Heart right ventricle (tissue), 16 donors: ENCODE measurements at regions not wholly inside any gene's neighbourhood (a gene's known extent, or its start where the extent isn't known, plus 50 kb on each side); places are given as distances from the start of the nearest gene placed in this dataset.

Experiments used
- ATAC-seq, 8 donors: fragments of 200-7000 bp; cut with Tn5 transposase; one replicate each; pipeline ENCODE4 v1.9.1; 2020; ENCODE audit warnings: mild to moderate bottlenecking in 8 of 8, moderate library complexity in 8 of 8, moderate number of reproducible peaks in 1 of 8
- DNase-seq, 2 donors: peaks; one replicate each; pipeline ENCODE4 v3.0.0-alpha.2; 2020
- H3K27ac ChIP-seq, 10 donors: fragments of 200-600 bp; sonication (generic) in 2 of 10; one replicate each; pipeline versions ENCODE4 v1.5.0 to v1.8.0; 2020 to 2022; ENCODE audit warnings: mild to moderate bottlenecking in 3 of 10
- H3K27me3 ChIP-seq, 7 donors: fragments of 200-600 bp; one replicate each; pipeline ENCODE4 v1.8.0; 2021 to 2022; ENCODE audit warnings: mild to moderate bottlenecking in 2 of 7
- H3K36me3 ChIP-seq, 9 donors: fragments of 200-600 bp; sonication (generic) in 1 of 9; one replicate each; pipeline versions ENCODE4 v1.5.0 to v1.8.0; 2020 to 2022; ENCODE audit warnings: mild to moderate bottlenecking in 2 of 9
- H3K4me1 ChIP-seq, 9 donors: fragments of 200-600 bp; sonication (generic) in 1 of 9; one replicate each; pipeline versions ENCODE4 v1.5.0 to v1.8.0; 2020 to 2022; ENCODE audit warnings: mild to moderate bottlenecking in 4 of 9
- H3K4me3 ChIP-seq, 10 donors: fragments of 200-600 bp; sonication (generic) in 2 of 10; one replicate each; pipeline versions ENCODE4 v1.5.0 to v1.8.0; 2020 to 2022; ENCODE audit warnings: mild to moderate bottlenecking in 7 of 10, moderate library complexity in 2 of 10
- H3K9me3 ChIP-seq, 11 donors: fragments of 200-600 bp in 10 of 11; sonication (generic) in 2 of 11; one replicate each; pipeline versions ENCODE4 v1.5.0 to v1.8.0; 2013 to 2022; ENCODE audit warnings: mild to moderate bottlenecking in 2 of 11, control low read depth in 1 of 11, moderate library complexity in 1 of 11
- WGBS, 2 donors: extraction: QIAGEN DNeasy Blood & Tissue Kit; methylation state at CpG; one replicate each; pipeline ENCODE4 v1.1.7; 2013; ENCODE audit warnings: inconsistent platforms in 1 of 2; 5-methylcytosine and 5-hydroxymethylcytosine counted together
- intact Hi-C, 10 donors: fragments of 100-400 bp; cut with DNase I; formaldehyde crosslinking; loops; one replicate each; pipeline versions ENCODE4 v1.11.1 to v1.14.2; 2022
- TF ChIP-seq, protein P1 (sequence below), 9 donors: fragments of 200-600 bp; sonication (generic) in 2 of 9; IDR thresholded peaks; one replicate each; pipeline versions ENCODE4 v1.5.0 to v1.8.0; 2021 to 2022; ENCODE audit warnings: antibody characterized with exemption in 9 of 9, mild to moderate bottlenecking in 5 of 9, moderate library complexity in 1 of 9
- donor health status: Arrhythmogenic right ventricular cardiomyopathy.
- donor health status: ischemic (EF 13 %, LVEDD 7.1; RV severe dilation, severe dysfunction).
- donor health status: healthy with polysubstance abuse.
- donor health status: DM: no; HTN: yes; CAD: no.
- donor health status: DM: no; HTN: no; CAD: no.
- donor health status: ischemic (EF 25% LVEDD 6.9; RV normal size, moderate dysfunction).
- donor health status: ischemic (EF 25% LVEDD 5.7; RV mildly dilated, moderate dysfunction).
- donor health status: healthy.
- donor health status: DM: yes; HTN: yes; CAD: no.
- donor health status: Ischemic cardiomyopathy.
- donor health status: ischemic (EF 35%, LVEDD 5.7; RV mildly dilated, moderate dysfunction).
- donor health status: nonischemic (EF 11% LVEDD 7.7; RV severe dilation, severe dysfunction).
- donor health status: DM: yes; HTN: yes; CAD: no.
- donor health status: PGD.
- donor health status: ischemic (EF 29% LVEDD 5.4; RV normal size, mild dysfunction).
- donor health status: nonischemic (EF 23%, LVEDD 6.1; RV moderate dilation, normal function).

DNA sequence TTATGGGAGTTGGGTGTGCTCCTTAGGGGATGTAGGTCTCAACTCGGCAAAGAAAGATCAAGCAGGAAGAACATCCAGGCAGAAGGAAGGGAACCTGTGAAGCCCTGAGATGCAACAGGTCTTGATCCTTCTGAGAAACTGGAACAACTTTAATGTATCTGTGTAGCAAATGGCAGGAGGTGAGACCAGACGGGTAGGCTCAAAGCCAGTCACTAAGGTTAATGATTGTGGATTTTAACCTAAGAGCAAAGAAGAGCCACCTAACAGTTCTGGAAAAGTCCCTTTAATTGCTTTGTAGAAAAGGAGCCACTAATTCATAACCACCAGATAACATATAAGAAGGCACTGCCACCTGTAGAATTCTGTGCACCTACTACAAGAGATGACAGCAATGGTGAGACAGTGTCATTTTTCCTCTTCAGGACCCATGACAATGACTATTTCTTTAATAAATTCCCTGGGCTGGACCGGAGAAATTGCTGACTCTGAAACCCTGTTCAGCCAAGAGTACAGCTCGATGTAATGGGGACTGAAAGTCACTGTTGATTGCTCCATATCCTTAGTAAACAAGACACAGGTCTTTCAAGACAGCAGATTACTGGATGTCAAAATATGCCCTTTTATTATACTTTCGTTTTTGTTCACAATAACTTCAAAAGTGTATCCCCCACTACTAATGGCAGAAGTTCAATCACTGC lies 326.2 kb downstream of the CBLN4 start:
- Histone ChIP-seq H3K36me3 (no peaks in the 10 kb centered on the region), H3K27ac (no peak overlapping the region), H3K27me3 (no peaks in the 10 kb centered on the region), H3K9me3 (no peaks in the 10 kb centered on the region), H3K4me3 (no peak overlapping the region), H3K4me1 (no peaks in the 10 kb centered on the region)
- TF ChIP-seq, protein P1, sequence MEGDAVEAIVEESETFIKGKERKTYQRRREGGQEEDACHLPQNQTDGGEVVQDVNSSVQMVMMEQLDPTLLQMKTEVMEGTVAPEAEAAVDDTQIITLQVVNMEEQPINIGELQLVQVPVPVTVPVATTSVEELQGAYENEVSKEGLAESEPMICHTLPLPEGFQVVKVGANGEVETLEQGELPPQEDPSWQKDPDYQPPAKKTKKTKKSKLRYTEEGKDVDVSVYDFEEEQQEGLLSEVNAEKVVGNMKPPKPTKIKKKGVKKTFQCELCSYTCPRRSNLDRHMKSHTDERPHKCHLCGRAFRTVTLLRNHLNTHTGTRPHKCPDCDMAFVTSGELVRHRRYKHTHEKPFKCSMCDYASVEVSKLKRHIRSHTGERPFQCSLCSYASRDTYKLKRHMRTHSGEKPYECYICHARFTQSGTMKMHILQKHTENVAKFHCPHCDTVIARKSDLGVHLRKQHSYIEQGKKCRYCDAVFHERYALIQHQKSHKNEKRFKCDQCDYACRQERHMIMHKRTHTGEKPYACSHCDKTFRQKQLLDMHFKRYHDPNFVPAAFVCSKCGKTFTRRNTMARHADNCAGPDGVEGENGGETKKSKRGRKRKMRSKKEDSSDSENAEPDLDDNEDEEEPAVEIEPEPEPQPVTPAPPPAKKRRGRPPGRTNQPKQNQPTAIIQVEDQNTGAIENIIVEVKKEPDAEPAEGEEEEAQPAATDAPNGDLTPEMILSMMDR (IDR thresholded peaks at IDR 0.05): no peak
- WGBS, 2 donors: 76 to 80% methylated on average over 5 of the region's 5 CpGs
- intact Hi-C loops: no loop called here
- DNase-seq (no peak), ATAC-seq (no peak)

DNA sequence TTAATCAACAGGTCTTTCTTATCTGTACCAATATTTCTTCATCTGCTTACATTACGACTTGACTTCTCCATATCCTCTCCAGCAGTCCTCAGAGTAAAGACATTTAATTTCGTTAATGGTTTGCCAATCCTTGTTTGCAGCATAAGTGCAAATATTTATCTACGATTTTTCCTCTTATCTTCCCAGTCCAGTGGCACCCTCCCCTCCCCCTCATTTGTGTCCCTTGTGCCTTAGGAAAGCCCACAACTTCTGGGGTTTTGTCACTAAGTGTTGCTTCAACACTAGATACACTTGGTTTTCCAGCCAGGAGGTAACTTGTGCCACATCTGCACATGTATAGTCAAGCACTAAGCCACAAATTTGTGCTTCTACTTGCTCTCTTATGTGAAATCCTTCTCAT lies 327.2 kb downstream of the CBLN4 start:
- no peak for DNase-seq
- no peaks in the 10 kb centered on the region for H3K36me3 ChIP-seq
- no peaks in the 10 kb centered on the region for H3K4me1 ChIP-seq
- no peak overlapping the region for H3K27ac ChIP-seq
- no peaks in the 10 kb centered on the region for H3K9me3 ChIP-seq
- H3K4me3 ChIP-seq: no peak overlapping the region
- no peaks in the 10 kb centered on the region for H3K27me3 ChIP-seq
- intact Hi-C loops: no loop called here
- 59 to 64% methylated on average over 3 of the region's 3 CpGs for WGBS, 2 donors
- no peak for ATAC-seq
- TF ChIP-seq, protein P1 (IDR thresholded peaks at IDR 0.05): no peak

DNA sequence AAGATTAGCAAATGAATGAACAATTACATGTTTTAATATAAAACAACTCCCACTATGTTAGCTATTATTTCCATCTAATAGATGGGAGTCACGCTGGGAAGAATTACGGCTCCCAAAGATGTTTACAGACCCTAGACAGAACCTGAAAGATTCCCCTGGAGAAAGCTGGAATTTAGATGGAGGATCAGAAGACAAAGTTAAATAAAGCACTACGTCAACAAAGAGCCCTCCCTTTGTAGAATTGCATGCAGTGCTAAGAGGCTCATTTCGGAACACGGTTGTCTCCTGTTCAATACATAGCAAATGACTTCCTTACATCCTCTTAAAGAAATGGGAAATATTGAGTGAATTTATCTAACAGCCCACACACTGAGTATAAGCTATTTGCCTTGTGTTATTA lies 328.3 kb downstream of the CBLN4 start:
- WGBS, 2 donors: 85 to 89% methylated on average over 5 of the region's 5 CpGs
- no peaks in the 10 kb centered on the region for H3K4me1 ChIP-seq
- ATAC-seq (no peak), DNase-seq (no peak)
- TF ChIP-seq, protein P1 (IDR thresholded peaks at IDR 0.05): no peak
- H3K9me3 ChIP-seq: no peaks in the 10 kb centered on the region
- intact Hi-C loops: no loop called here
- no peak overlapping the region for H3K27ac ChIP-seq
- no peak overlapping the region for H3K4me3 ChIP-seq
- H3K27me3 ChIP-seq: no peaks in the 10 kb centered on the region
- H3K36me3 ChIP-seq: no peaks in the 10 kb centered on the region

DNA sequence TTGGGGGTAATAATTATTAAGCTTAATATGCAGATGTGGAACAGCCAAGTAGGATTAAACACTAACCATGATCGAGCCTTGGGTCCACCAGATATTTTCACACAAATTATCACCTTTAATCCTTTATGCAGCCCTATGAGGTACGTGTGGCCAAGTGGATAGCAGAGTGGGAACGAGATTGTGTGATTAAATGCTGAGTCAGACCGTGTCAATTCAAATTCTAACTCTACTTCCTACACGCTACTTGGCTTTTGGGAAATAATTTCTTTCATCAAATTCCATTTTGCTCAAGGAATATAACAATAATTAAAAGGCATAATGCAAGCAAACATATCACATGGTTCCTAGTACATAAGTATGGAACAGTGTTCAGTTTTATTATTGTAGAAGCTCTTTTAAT lies 329.2 kb downstream of the CBLN4 start:
- TF ChIP-seq, protein P1 (IDR thresholded peaks at IDR 0.05): no peak
- H3K4me1 ChIP-seq: no peaks in the 10 kb centered on the region
- ATAC-seq (no peak), DNase-seq (no peak)
- H3K27ac ChIP-seq: no peak overlapping the region
- H3K27me3 ChIP-seq: no peaks in the 10 kb centered on the region
- 70 to 75% methylated on average over 5 of the region's 5 CpGs for WGBS, 2 donors
- H3K36me3 ChIP-seq: no peaks in the 10 kb centered on the region
- H3K4me3 ChIP-seq: no peak overlapping the region
- intact Hi-C loops: no loop called here
- no peaks in the 10 kb centered on the region for H3K9me3 ChIP-seq
